VCaP (cell line): ENCODE measurements at regions not wholly inside any gene's neighbourhood (a gene's known extent, or its start where the extent isn't known, plus 50 kb on each side); places are given as distances from the start of the nearest gene placed in this dataset.

Experiments
- H3K27ac ChIP-seq: fragments of 450-650 bp; 2 replicates; pipeline ENCODE4 v1.5.1; 2017
- CTCF ChIP-seq: fragments of 450-650 bp; conservative IDR thresholded peaks from 2 replicates; pipeline ENCODE4 v1.5.1; 2017; ENCODE audit warnings: mild to moderate bottlenecking, moderate library complexity

GRCh38 chr5:153096381-153096780 lies 394.1 kb upstream of the GRIA1 start:
- no peak overlapping the region for H3K27ac ChIP-seq
- TF ChIP-seq CTCF: no peak

GRCh38 chr5:153099328-153099727 lies 391.1 kb upstream of the GRIA1 start:
- no peak for TF ChIP-seq CTCF
- H3K27ac ChIP-seq: no peak overlapping the region

GRCh38 chr5:153101235-153102180 lies 389.0 kb upstream of the GRIA1 start:
- H3K27ac ChIP-seq: no peak overlapping the region
- TF ChIP-seq CTCF: no peak

- H3K27ac ChIP-seq: no peak overlapping the region
- no peak for TF ChIP-seq CTCF
These were observed 373.6 kb upstream of the GRIA1 start for GRCh38 chr5:153116916-153117315.

GRCh38 chr5:153118018-153118417 lies 372.5 kb upstream of the GRIA1 start:
- TF ChIP-seq CTCF: no peak
- H3K27ac ChIP-seq: no peak overlapping the region

GRCh38 chr5:153122403-153122802 lies 368.1 kb upstream of the GRIA1 start:
- no peak for TF ChIP-seq CTCF
- no peak overlapping the region for H3K27ac ChIP-seq

GRCh38 chr5:153130296-153130695 lies 360.2 kb upstream of the GRIA1 start:
- TF ChIP-seq CTCF: no peak

More at GRCh38 chr5:153130296-153130695, 360.2 kb upstream of the GRIA1 start:
- H3K27ac ChIP-seq: no peak overlapping the region
